ENCODE measurements at regions not wholly inside any gene's neighbourhood (a gene's known extent, or its start where the extent isn't known, plus 50 kb on each side); places are given as distances from the start of the nearest gene placed in this dataset.

- no peak for ATAC-seq
- TF ChIP-seq CREB5 (CRISPR knock-in tag; IDR thresholded peaks at IDR 0.05; ENCODE audit: low read depth), result no peak
- no peak for TF ChIP-seq TCF4 (CRISPR knock-in tag; IDR thresholded peaks at IDR 0.05; ENCODE audit: borderline replicate concordance)
- TF ChIP-seq ZC3H10 (CRISPR knock-in tag; IDR thresholded peaks at IDR 0.05), result no peak
- TF ChIP-seq TOX (CRISPR knock-in tag; IDR thresholded peaks at IDR 0.05; ENCODE audit: borderline replicate concordance), result no peak
- TF ChIP-seq ARNTL (CRISPR knock-in tag; IDR thresholded peaks at IDR 0.05; ENCODE audit: borderline replicate concordance, low read depth), result no peak
- no peak for TF ChIP-seq ZNF8 (CRISPR knock-in tag; IDR thresholded peaks at IDR 0.05)
- no peak for TF ChIP-seq PPARA (CRISPR knock-in tag; IDR thresholded peaks at IDR 0.05; ENCODE audit: borderline replicate concordance)
- TF ChIP-seq PATZ1 (CRISPR knock-in tag; IDR thresholded peaks at IDR 0.05; ENCODE audit: borderline replicate concordance), result no peak
These were observed 192.4 kb downstream of the BUB3 start for GRCh38 chr10:123346581-123346980.

DNA sequence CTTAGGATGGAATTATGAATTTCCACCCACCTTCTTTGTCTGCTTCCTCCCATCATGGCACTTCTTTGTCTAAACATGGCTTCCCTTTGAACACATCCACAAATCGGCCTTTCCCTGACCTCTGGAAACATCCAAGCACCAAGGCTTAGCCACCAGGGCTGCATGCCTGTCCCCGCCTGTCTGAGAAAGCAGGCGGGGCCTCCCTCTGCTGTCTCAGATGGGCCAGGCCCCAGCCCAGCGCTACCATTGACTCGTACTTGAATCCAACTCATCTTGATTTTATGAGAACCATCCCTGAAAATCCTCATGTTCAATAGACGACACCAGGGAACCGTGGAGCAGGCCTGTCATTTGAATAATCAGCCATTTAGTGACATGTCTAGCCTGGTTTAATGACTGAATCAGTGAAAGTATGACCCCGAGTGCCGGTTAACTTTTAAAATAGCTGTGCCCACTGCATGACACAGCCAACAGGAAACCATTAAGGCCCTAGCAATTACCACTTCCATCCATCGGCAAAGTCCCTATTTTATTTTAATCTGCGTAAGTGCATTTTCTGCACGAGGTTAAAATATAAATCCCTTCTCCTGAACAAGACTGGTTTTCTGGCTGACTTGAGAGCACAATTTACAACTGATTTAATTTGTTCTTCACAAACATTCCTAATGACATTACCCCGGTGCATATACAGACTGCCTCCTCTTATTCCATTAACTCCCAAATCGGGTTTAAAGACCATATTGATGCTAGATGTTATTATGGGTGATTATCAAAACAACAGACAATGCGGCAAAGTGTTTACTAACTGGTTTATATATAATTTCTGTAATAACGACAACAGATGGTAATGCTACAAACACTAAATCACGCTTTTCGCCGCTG lies 194.7 kb downstream of the BUB3 start:
- no peak for ATAC-seq
- TF ChIP-seq TCF4 (CRISPR knock-in tag; IDR thresholded peaks at IDR 0.05; ENCODE audit: borderline replicate concordance), result peak; percentile 92
- TF ChIP-seq ZNF565 (CRISPR knock-in tag; conservative IDR thresholded peaks at IDR 0.05; ENCODE audit: low read depth), result no peak
- no peak for TF ChIP-seq CSDC2 (CRISPR knock-in tag; IDR thresholded peaks at IDR 0.05)
- TF ChIP-seq POU6F1 (CRISPR knock-in tag; IDR thresholded peaks at IDR 0.05; ENCODE audit: borderline replicate concordance, low read depth), result no peak
- no peak for TF ChIP-seq ZC3H10 (CRISPR knock-in tag; IDR thresholded peaks at IDR 0.05)
- peak; percentile 66; the same call in 1 of the 2 replicates for TF ChIP-seq TSHZ2 (CRISPR knock-in tag; IDR thresholded peaks at IDR 0.05)
- no peak for TF ChIP-seq ZFP30 (CRISPR knock-in tag; IDR thresholded peaks at IDR 0.05)
- TF ChIP-seq BACH2 (CRISPR knock-in tag; IDR thresholded peaks at IDR 0.05; ENCODE audit: borderline replicate concordance), result no peak

DNA sequence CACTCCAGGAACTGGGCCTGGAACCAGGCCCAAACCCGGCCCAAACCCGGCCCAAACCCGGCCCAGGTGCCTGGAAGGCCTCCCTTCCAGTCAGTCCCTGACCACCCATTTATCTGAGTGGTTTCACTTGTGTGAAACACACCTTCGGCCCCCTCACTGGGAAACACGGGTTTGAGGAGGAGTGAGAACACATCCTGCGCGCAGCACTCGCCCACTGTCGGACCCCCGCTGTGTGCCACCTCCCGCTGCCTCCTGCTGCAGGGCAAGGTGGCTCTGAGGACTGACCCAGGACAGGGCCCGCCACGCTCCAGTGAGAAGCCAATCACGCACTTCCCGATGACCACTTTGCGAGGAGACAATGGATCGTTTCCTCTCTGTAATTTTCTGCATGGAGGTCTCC lies 197.5 kb downstream of the BUB3 start:
- TF ChIP-seq ESRRG (CRISPR knock-in tag; IDR thresholded peaks at IDR 0.05), result no peak
- no peak for TF ChIP-seq ZFP30 (CRISPR knock-in tag; IDR thresholded peaks at IDR 0.05)
- TF ChIP-seq PATZ1 (CRISPR knock-in tag; IDR thresholded peaks at IDR 0.05; ENCODE audit: borderline replicate concordance), result no peak
- TF ChIP-seq SNAI2 (CRISPR knock-in tag; IDR thresholded peaks at IDR 0.05), result no peak
- TF ChIP-seq GLIS3 (CRISPR knock-in tag; IDR thresholded peaks at IDR 0.05), result no peak
- TF ChIP-seq, protein P1, sequence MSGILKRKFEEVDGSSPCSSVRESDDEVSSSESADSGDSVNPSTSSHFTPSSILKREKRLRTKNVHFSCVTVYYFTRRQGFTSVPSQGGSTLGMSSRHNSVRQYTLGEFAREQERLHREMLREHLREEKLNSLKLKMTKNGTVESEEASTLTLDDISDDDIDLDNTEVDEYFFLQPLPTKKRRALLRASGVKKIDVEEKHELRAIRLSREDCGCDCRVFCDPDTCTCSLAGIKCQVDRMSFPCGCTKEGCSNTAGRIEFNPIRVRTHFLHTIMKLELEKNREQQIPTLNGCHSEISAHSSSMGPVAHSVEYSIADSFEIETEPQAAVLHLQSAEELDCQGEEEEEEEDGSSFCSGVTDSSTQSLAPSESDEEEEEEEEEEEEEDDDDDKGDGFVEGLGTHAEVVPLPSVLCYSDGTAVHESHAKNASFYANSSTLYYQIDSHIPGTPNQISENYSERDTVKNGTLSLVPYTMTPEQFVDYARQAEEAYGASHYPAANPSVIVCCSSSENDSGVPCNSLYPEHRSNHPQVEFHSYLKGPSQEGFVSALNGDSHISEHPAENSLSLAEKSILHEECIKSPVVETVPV (CRISPR knock-in tag; IDR thresholded peaks at IDR 0.05), result no peak
- no peak for TF ChIP-seq RARB (CRISPR knock-in tag; IDR thresholded peaks at IDR 0.05)
- TF ChIP-seq OSR1 (CRISPR knock-in tag; IDR thresholded peaks at IDR 0.05), result no peak
- no peak for TF ChIP-seq ZNF8 (CRISPR knock-in tag; IDR thresholded peaks at IDR 0.05)
- no peak for TF ChIP-seq TOX (CRISPR knock-in tag; IDR thresholded peaks at IDR 0.05; ENCODE audit: borderline replicate concordance)
- TF ChIP-seq ZNF70 (CRISPR knock-in tag; IDR thresholded peaks at IDR 0.05), result no peak
- TF ChIP-seq ISL1 (CRISPR knock-in tag; IDR thresholded peaks at IDR 0.05), result no peak
- no peak for TF ChIP-seq TSHZ2 (CRISPR knock-in tag; IDR thresholded peaks at IDR 0.05)
- no peak for TF ChIP-seq ZNF565 (CRISPR knock-in tag; conservative IDR thresholded peaks at IDR 0.05; ENCODE audit: low read depth)
- TF ChIP-seq ARNTL (CRISPR knock-in tag; IDR thresholded peaks at IDR 0.05; ENCODE audit: borderline replicate concordance, low read depth), result no peak
- no peak for TF ChIP-seq TCF4 (CRISPR knock-in tag; IDR thresholded peaks at IDR 0.05; ENCODE audit: borderline replicate concordance)
- no peak for TF ChIP-seq BACH2 (CRISPR knock-in tag; IDR thresholded peaks at IDR 0.05; ENCODE audit: borderline replicate concordance)
- no peak for ATAC-seq

All from SK-N-SH treated with all-trans-retinoic acid at 6 μM for 48 hours (cell line).